ENCODE measurements at regions not wholly inside any gene's neighbourhood (a gene's known extent, or its start where the extent isn't known, plus 50 kb on each side); places are given as distances from the start of the nearest gene placed in this dataset.

DNA sequence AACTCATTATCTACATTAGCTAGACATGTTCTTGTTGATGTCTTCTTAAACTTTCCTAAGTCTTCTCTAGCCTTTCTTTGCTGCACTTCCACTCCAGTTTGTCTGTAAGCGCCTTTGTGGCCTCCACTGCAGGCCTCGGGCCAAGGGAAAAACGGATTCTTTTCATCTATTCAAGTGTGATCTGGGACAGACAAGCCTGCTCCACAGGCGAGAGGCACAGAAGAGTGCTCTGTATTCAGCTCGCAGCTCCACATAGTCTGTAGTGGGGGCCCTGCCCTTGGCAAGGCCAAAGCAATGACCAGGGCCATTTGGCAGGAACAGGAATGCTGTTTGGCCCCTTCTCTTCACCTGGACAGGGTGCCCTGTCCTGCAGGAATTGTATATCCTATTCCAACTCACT lies 84.1 kb upstream of the BARX2 start:
- TF ChIP-seq POLR2A (IDR thresholded peaks at IDR 0.05) = no peak
- TF ChIP-seq, protein P1, sequence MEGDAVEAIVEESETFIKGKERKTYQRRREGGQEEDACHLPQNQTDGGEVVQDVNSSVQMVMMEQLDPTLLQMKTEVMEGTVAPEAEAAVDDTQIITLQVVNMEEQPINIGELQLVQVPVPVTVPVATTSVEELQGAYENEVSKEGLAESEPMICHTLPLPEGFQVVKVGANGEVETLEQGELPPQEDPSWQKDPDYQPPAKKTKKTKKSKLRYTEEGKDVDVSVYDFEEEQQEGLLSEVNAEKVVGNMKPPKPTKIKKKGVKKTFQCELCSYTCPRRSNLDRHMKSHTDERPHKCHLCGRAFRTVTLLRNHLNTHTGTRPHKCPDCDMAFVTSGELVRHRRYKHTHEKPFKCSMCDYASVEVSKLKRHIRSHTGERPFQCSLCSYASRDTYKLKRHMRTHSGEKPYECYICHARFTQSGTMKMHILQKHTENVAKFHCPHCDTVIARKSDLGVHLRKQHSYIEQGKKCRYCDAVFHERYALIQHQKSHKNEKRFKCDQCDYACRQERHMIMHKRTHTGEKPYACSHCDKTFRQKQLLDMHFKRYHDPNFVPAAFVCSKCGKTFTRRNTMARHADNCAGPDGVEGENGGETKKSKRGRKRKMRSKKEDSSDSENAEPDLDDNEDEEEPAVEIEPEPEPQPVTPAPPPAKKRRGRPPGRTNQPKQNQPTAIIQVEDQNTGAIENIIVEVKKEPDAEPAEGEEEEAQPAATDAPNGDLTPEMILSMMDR (IDR thresholded peaks at IDR 0.05) = no peak

All from lower leg skin (tissue), 3 donors.